MCF 10A (cell line): ENCODE measurements at regions not wholly inside any gene's neighbourhood (a gene's known extent, or its start where the extent isn't known, plus 50 kb on each side); places are given as distances from the start of the nearest gene placed in this dataset.
A peak's percentile ranks its signal among the peaks of the same experiment; 100 is the strongest.

Experiments used
- BruUV-seq: library from RNA; stranded (reverse); fragments of 400-500 nt; replicated peaks from 2 replicates; lab custom pipeline; 2021; lab: Mats Ljungman, UMichigan
- CTCF ChIA-PET: fragments of 300-600 bp; sonication (Branson Sonifier 250); formaldehyde crosslinking; extraction: SDS; loops from one replicate; lab custom pipeline; 2021; ENCODE audit warnings: antibody characterized with exemption, inconsistent platforms; lab: Yijun Ruan, JAX
- POLR2A ChIA-PET: fragments of 300-600, 350-650 bp; sonication (Branson Sonifier 250); formaldehyde crosslinking; extraction: SDS; loops from one replicate; lab custom pipeline; 2020; ENCODE audit warnings: antibody characterized with exemption, inconsistent platforms; lab: Yijun Ruan, JAX
- DNase-seq: peaks from one replicate; pipeline ENCODE4 v3.0.0-alpha.2; 2018; ENCODE audit not compliant: unreplicated experiment
- H3K27ac Mint-ChIP-seq: one replicate; pipeline ENCODE4 v1.8.0; 2022; ENCODE audit warnings: mild to moderate bottlenecking, low read depth, mixed read lengths; ENCODE audit not compliant: unreplicated experiment
- H3K27me3 Mint-ChIP-seq: one replicate; pipeline ENCODE4 v1.8.0; 2022; ENCODE audit warnings: mixed read lengths; ENCODE audit not compliant: insufficient read depth, unreplicated experiment
- H3K36me3 Mint-ChIP-seq: one replicate; pipeline ENCODE4 v1.8.0; 2022; ENCODE audit warnings: mild to moderate bottlenecking, moderate library complexity, mixed read lengths; ENCODE audit not compliant: insufficient read depth, unreplicated experiment
- H3K4me1 Mint-ChIP-seq: one replicate; pipeline ENCODE4 v1.8.0; 2022; ENCODE audit warnings: mixed read lengths; ENCODE audit not compliant: insufficient read depth, unreplicated experiment
- H3K4me3 Mint-ChIP-seq: one replicate; pipeline ENCODE4 v1.8.0; 2022; ENCODE audit warnings: mild to moderate bottlenecking, moderate library complexity, mixed read lengths; ENCODE audit not compliant: unreplicated experiment
- H3K9me3 Mint-ChIP-seq: one replicate; pipeline ENCODE4 v1.8.0; 2022; ENCODE audit warnings: mixed read lengths; ENCODE audit not compliant: unreplicated experiment
- CTCF ChIP-seq: fragments of 200-600 bp; IDR thresholded peaks from one replicate; pipeline ENCODE4 v1.8.0; 2022; ENCODE audit warnings: antibody characterized with exemption, mild to moderate bottlenecking; ENCODE audit not compliant: unreplicated experiment
- intact Hi-C: fragments of 100-400 bp; cut with micrococcal nuclease; formaldehyde crosslinking; loops from 2 replicates; pipeline ENCODE4 v1.14.1; 2022

GRCh38 chr4:28723371-28723770 lies 1862.7 kb downstream of the STIM2 start:
- Mint-ChIP-seq H3K4me3 (no peak overlapping the region), H3K27ac (peak overlapping the region; percentile 65), H3K36me3 (no peaks in the 10 kb centered on the region), H3K4me1 (peaks cover 6% of the 10 kb centered on the region), H3K27me3 (no peaks in the 10 kb centered on the region), H3K9me3 (no peaks in the 10 kb centered on the region)
- intact Hi-C loops = no loop called here
- BruUV-seq = no TSS peak
- no peak for DNase-seq
- ChIA-PET POLR2A (no interaction called here), CTCF (no interaction called here)
- TF ChIP-seq CTCF = no peak

- peaks cover 6% of the 10 kb centered on the region for H3K4me1 Mint-ChIP-seq
- H3K9me3 Mint-ChIP-seq = no peaks in the 10 kb centered on the region
- ChIA-PET CTCF (interaction anchor here (0.6 kb wide), 1 partner anchor 17 kb away, joined by 3 read pairs; no protein-coding TSS in a partner anchor), POLR2A (no interaction called here)
- no peak for DNase-seq
- intact Hi-C loops = no loop called here
- H3K36me3 Mint-ChIP-seq = no peaks in the 10 kb centered on the region
- no peaks in the 10 kb centered on the region for H3K27me3 Mint-ChIP-seq
- no peak for TF ChIP-seq CTCF
- BruUV-seq = no TSS peak
- no peak overlapping the region for H3K27ac Mint-ChIP-seq
- H3K4me3 Mint-ChIP-seq = no peak overlapping the region
Measured at GRCh38 chr4:28724239-28724638, 1863.6 kb downstream of the STIM2 start.

GRCh38 chr4:28730304-28730703 lies 1869.7 kb downstream of the STIM2 start:
- Mint-ChIP-seq H3K27ac (no peak overlapping the region), H3K4me3 (no peak overlapping the region), H3K4me1 (no peaks in the 10 kb centered on the region), H3K36me3 (no peaks in the 10 kb centered on the region), H3K9me3 (no peaks in the 10 kb centered on the region), H3K27me3 (no peaks in the 10 kb centered on the region)
- POLR2A ChIA-PET = no interaction called here
- intact Hi-C loops = no loop called here
- no peak for TF ChIP-seq CTCF
- no peak for DNase-seq
- CTCF ChIA-PET = no interaction called here
- BruUV-seq = no TSS peak

- CTCF ChIA-PET = no interaction called here
- H3K27ac Mint-ChIP-seq = no peak overlapping the region
- POLR2A ChIA-PET = interaction anchor here (0.6 kb wide), 1 partner anchor 331 kb away, joined by 3 read pairs; no protein-coding TSS in a partner anchor
- no peak for DNase-seq
- no TSS peak for BruUV-seq
- no peak overlapping the region for H3K4me3 Mint-ChIP-seq
- no peaks in the 10 kb centered on the region for H3K36me3 Mint-ChIP-seq
- no peaks in the 10 kb centered on the region for H3K4me1 Mint-ChIP-seq
- no peak for TF ChIP-seq CTCF
- intact Hi-C loops = no loop called here
- H3K9me3 Mint-ChIP-seq = no peaks in the 10 kb centered on the region
- H3K27me3 Mint-ChIP-seq = no peaks in the 10 kb centered on the region
Measured at GRCh38 chr4:28744066-28744465, 1883.4 kb downstream of the STIM2 start.
